GM19239 (cell line): ENCODE measurements at regions not wholly inside any gene's neighbourhood (a gene's known extent, or its start where the extent isn't known, plus 50 kb on each side); places are given as distances from the start of the nearest gene placed in this dataset.
"Not testable (repeated sequence)": the region's sequence is repeated elsewhere in the genome, so short reads cannot be mapped to it uniquely, and the experiment has no call there.

Source experiments
- DNase-seq: peaks from one replicate; pipeline ENCODE4 v3.0.0; 2011; ENCODE audit warnings: low spot score; ENCODE audit not compliant: insufficient read length
- FAIRE-seq: peaks from 2 replicates; lab custom pipeline; 2011; peaks lifted over from hg19 to GRCh38; lab: Jason Lieb, UNC

- no peak for DNase-seq
- FAIRE-seq = peak; percentile 37
Observed at GRCh38 chrX:64853424-64853823, 122.8 kb downstream of the ZC4H2 start.

GRCh38 chrX:64850371-64851082, 125.7 kb downstream of the ZC4H2 start:
- FAIRE-seq (peak; percentile 99), DNase-seq (no peak)

- FAIRE-seq (no peak), DNase-seq (no peak)
Observed at GRCh38 chrX:64843224-64843623, 133.0 kb downstream of the ZC4H2 start.

GRCh38 chrX:64842492-64842891, 133.8 kb downstream of the ZC4H2 start:
- DNase-seq = no peak
- FAIRE-seq = no peak

GRCh38 chrX:64805683-64806082, 170.6 kb downstream of the ZC4H2 start:
- no peak for FAIRE-seq

GRCh38 chrX:64792598-64793337, 183.5 kb downstream of the ZC4H2 start:
- DNase-seq (no peak), FAIRE-seq (no peak)

More at GRCh38 chrX:64805683-64806082, 170.6 kb downstream of the ZC4H2 start:
- DNase-seq = no peak

GRCh38 chrX:64782923-64783322, 193.3 kb downstream of the ZC4H2 start:
- FAIRE-seq (no peak), DNase-seq (no peak)

GRCh38 chrX:64758047-64758446, 218.2 kb downstream of the ZC4H2 start:
- FAIRE-seq = no peak
- DNase-seq = no peak

- FAIRE-seq = no peak
Observed at GRCh38 chrX:64739792-64740378, 236.4 kb downstream of the ZC4H2 start.

GRCh38 chrX:64698317-64698716, 277.9 kb downstream of the ZC4H2 start:
- FAIRE-seq (no peak), DNase-seq (no peak)

More at GRCh38 chrX:64739792-64740378, 236.4 kb downstream of the ZC4H2 start:
- DNase-seq = no peak

- not testable (repeated sequence) for DNase-seq, FAIRE-seq
Observed at GRCh38 chrX:64695372-64695771, 280.9 kb downstream of the ZC4H2 start.

GRCh38 chrX:64662876-64663275, 267.6 kb upstream of the MTMR8 start:
- FAIRE-seq (no peak), DNase-seq (no peak)

GRCh38 chrX:64657229-64657628, 262.0 kb upstream of the MTMR8 start:
- not testable (repeated sequence) for DNase-seq, FAIRE-seq

- FAIRE-seq (no peak), DNase-seq (no peak)
Observed at GRCh38 chrX:64642482-64642881, 247.2 kb upstream of the MTMR8 start.
